OCI-LY7 (cell line): ENCODE measurements at regions not wholly inside any gene's neighbourhood (a gene's known extent, or its start where the extent isn't known, plus 50 kb on each side); places are given as distances from the start of the nearest gene placed in this dataset.

Experiments used
- BruUV-seq: library from RNA; stranded (reverse); fragments of 400-500 nt; replicated peaks from 2 replicates; lab custom pipeline; 2021; lab: Mats Ljungman, UMichigan
- CTCF ChIA-PET: fragments of 300-600 bp; sonication (Branson Sonifier 250); formaldehyde crosslinking; loops from one replicate; lab custom pipeline; 2022; ENCODE audit warnings: antibody characterized with exemption; ENCODE audit not compliant: unreplicated experiment; lab: Charles Lee
- POLR2A ChIA-PET: fragments of 300-600 bp; sonication (Branson Sonifier 250); formaldehyde crosslinking; loops from one replicate; lab custom pipeline; 2022; ENCODE audit warnings: antibody characterized with exemption; lab: Charles Lee
- DNase-seq: peaks from one replicate; pipeline ENCODE4 v3.0.0-alpha.2; 2015; ENCODE audit warnings: low spot score
- H2AFZ ChIP-seq: fragments of 200-600 bp; sonication (generic), shearing (Covaris generic); 2 replicates; pipeline ENCODE4 v1.6.1; 2014; ENCODE audit warnings: mild to moderate bottlenecking, antibody characterized with exemption, low read length, moderate library complexity
- H3K27ac ChIP-seq: fragments of 200-600 bp; sonication (generic); 2 replicates; pipeline ENCODE4 v1.5.1; 2014; ENCODE audit warnings: mixed run types, low read depth, mild to moderate bottlenecking, moderate library complexity, low read length, inconsistent platforms; ENCODE audit not compliant: poor library complexity, severe bottlenecking
- H3K36me3 ChIP-seq: fragments of 200-600 bp; sonication (generic); 2 replicates; pipeline ENCODE4 v1.6.1; 2014; ENCODE audit warnings: mild to moderate bottlenecking, antibody characterized with exemption, low read length, moderate library complexity, mixed read lengths; ENCODE audit not compliant: insufficient read depth
- H3K4me1 ChIP-seq: fragments of 200-600 bp; sonication (generic); 2 replicates; pipeline ENCODE4 v1.5.1; 2014; ENCODE audit warnings: mild to moderate bottlenecking, low read length; ENCODE audit not compliant: insufficient read depth, poor library complexity, severe bottlenecking
- H3K4me2 ChIP-seq: fragments of 200-600 bp; sonication (generic); 2 replicates; pipeline ENCODE4 v1.6.1; 2014; ENCODE audit warnings: mild to moderate bottlenecking, low read length
- H3K4me3 ChIP-seq: fragments of 200-600 bp; sonication (generic); 2 replicates; pipeline ENCODE4 v1.5.1; 2014; ENCODE audit warnings: mild to moderate bottlenecking, low read depth, low read length; ENCODE audit not compliant: poor library complexity, severe bottlenecking
- H3K79me2 ChIP-seq: fragments of 200-600 bp; sonication (generic); 2 replicates; pipeline ENCODE4 v1.6.1; 2016; ENCODE audit warnings: low read depth, mild to moderate bottlenecking, low read length, moderate library complexity, mixed read lengths; ENCODE audit not compliant: insufficient read depth
- H3K9me2 ChIP-seq: fragments of 200-600 bp; sonication (generic); 2 replicates; pipeline ENCODE4 v1.6.1; 2016; ENCODE audit warnings: mild to moderate bottlenecking, low read length, mixed read lengths; ENCODE audit not compliant: insufficient read depth
- H3K9me3 ChIP-seq: fragments of 200-600 bp; sonication (generic); 2 replicates; pipeline ENCODE4 v1.6.1; 2014; ENCODE audit warnings: mild to moderate bottlenecking, mixed run types, low read length, mixed read lengths
- H4K20me1 ChIP-seq: fragments of 200-600 bp; sonication (generic); 2 replicates; pipeline ENCODE4 v1.6.1; 2014; ENCODE audit warnings: mild to moderate bottlenecking, antibody characterized with exemption, low read length, moderate library complexity, mixed read lengths; ENCODE audit not compliant: insufficient read depth
- CTCF ChIP-seq: fragments of 200-600 bp; sonication (generic); conservative IDR thresholded peaks from 2 replicates; pipeline ENCODE4 v1.5.1; 2014; ENCODE audit warnings: mild to moderate bottlenecking, antibody characterized with exemption, low read length, moderate library complexity, mixed read lengths
- EZH2phosphoT487 ChIP-seq: fragments of 200-600 bp; sonication (generic); IDR thresholded peaks from 2 replicates; pipeline ENCODE4 v1.6.1; 2018; ENCODE audit warnings: low read depth, borderline replicate concordance, mild to moderate bottlenecking, mixed run types, antibody characterized with exemption, low read length, moderate library complexity, mixed read lengths
- intact Hi-C: fragments of 100-400 bp; cut with micrococcal nuclease; formaldehyde crosslinking; loops from one replicate; pipeline ENCODE4 v1.10.0; 2022; ENCODE audit not compliant: unreplicated experiment

GRCh38 chr13:50513300-50513877, 330.1 kb downstream of the DLEU7 start:
- Histone ChIP-seq H3K27ac (peak overlapping the region; percentile 98), H3K4me3 (peak overlapping the region; percentile 50), H3K36me3 (peaks cover 11% of the 10 kb centered on the region; the same call in 1 of the 2 replicates), H2AFZ (peak overlapping the region; percentile 81), H3K4me2 (peak overlapping the region; percentile 97), H3K79me2 (no peaks in the 10 kb centered on the region), H3K9me2 (no peaks in the 10 kb centered on the region), H3K9me3 (peaks cover 14% of the 10 kb centered on the region; the same call in 1 of the 2 replicates), H3K4me1 (peaks cover 85% of the 10 kb centered on the region), H4K20me1 (no peaks in the 10 kb centered on the region)
- ChIA-PET CTCF (interaction anchor here (0.9 to 1.3 kb wide), 3 partner anchors 13 to 402 kb away, joined by 3 read pairs; no protein-coding TSS in a partner anchor), POLR2A (interaction anchor here (0.6 to 4.8 kb wide), 25 partner anchors 8 to 433 kb away, joined by 3 to 46 read pairs (median 5); partner anchors contain the start of gene RNASEH2B)
- DNase-seq: peak; percentile 46
- BruUV-seq: TSS peak; percentile 89
- TF ChIP-seq CTCF (no peak), EZH2phosphoT487 (no peak)
- intact Hi-C loops: loop anchor here (2.0 to 5.0 kb wide), 5 partner anchors 289 to 577 kb away; partner anchors contain the start of genes SPRYD7 and TRIM13

DNA sequence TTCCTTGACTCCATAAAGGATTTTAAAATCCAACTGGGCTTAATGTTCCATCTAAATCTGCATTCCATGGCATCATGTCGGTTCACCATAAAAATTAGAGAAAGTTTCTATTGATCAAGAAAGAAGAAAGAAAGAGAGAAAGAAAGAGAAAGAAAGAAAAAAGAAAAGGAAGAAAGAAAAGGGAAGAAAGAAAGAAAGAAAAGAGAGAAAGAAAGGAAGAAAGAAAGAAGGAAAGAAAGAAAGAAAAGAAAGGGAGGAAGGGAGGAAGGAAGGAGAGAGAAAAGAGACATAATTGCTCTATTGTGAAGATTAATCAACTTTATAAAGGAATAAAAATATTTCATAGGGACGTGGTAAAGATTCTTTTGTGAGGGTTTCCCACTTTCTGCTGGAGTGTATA, 329.2 kb downstream of the DLEU7 start:
- POLR2A ChIA-PET: interaction anchor here (0.8 to 4.8 kb wide), 11 partner anchors 7 to 398 kb away, joined by 3 to 46 read pairs (median 4); no protein-coding TSS in a partner anchor
- Histone ChIP-seq H3K4me3 (peak overlapping the region; percentile 50), H4K20me1 (no peaks in the 10 kb centered on the region), H3K36me3 (peaks cover 9% of the 10 kb centered on the region; the same call in 1 of the 2 replicates), H3K9me3 (peaks cover 9% of the 10 kb centered on the region; the same call in 1 of the 2 replicates), H3K9me2 (no peaks in the 10 kb centered on the region), H3K79me2 (no peaks in the 10 kb centered on the region), H3K27ac (peak overlapping the region; percentile 98), H2AFZ (peak overlapping the region; percentile 81; the same call in 1 of the 2 replicates), H3K4me1 (peaks cover 93% of the 10 kb centered on the region), H3K4me2 (peak overlapping the region; percentile 97)
- intact Hi-C loops: loop anchor here (5.0 kb wide), 3 partner anchors 288 to 517 kb away; partner anchors contain the start of gene TRIM13
- CTCF ChIA-PET: no interaction called here
- TF ChIP-seq EZH2phosphoT487 (no peak), CTCF (no peak)
- no TSS peak for BruUV-seq
- DNase-seq: no peak
